Endothelial cell of umbilical vein (primary cell): ENCODE measurements at regions not wholly inside any gene's neighbourhood (a gene's known extent, or its start where the extent isn't known, plus 50 kb on each side); places are given as distances from the start of the nearest gene placed in this dataset.

Experiments
- BruUV-seq: library from RNA; stranded (reverse); fragments of 400-500 nt; replicated peaks from 2 replicates; lab custom pipeline; 2021; lab: Mats Ljungman, UMichigan
- CTCF ChIA-PET: fragments of 300-600, 350-600 bp; sonication (Branson Sonifier 250); formaldehyde crosslinking; loops from one replicate; lab custom pipeline; 2021; ENCODE audit warnings: antibody characterized with exemption, inconsistent platforms; lab: Charles Lee
- POLR2A ChIA-PET: fragments of 300-600, 350-600 bp; sonication (Branson Sonifier 250); formaldehyde crosslinking; loops from one replicate; lab custom pipeline; 2021; ENCODE audit warnings: antibody characterized with exemption, inconsistent platforms; lab: Charles Lee
- DNase-seq: peaks from one replicate; pipeline ENCODE4 v3.0.0-alpha.2; 2011; ENCODE audit warnings: low read depth, low spot score
- FAIRE-seq: peaks from 2 replicates; lab custom pipeline; 2011; peaks lifted over from hg19 to GRCh38; lab: Jason Lieb, UNC
- H2AFZ ChIP-seq: 2 replicates; pipeline ENCODE4 v1.6.0; 2012; ENCODE audit warnings: low read depth, low read length, control low read depth, inconsistent platforms
- H3K27ac ChIP-seq: 2 replicates; pipeline ENCODE4 v1.5.1; 2011; ENCODE audit warnings: low read depth, mild to moderate bottlenecking, control low read depth, low read length, moderate library complexity; ENCODE audit not compliant: insufficient read depth
- H3K27me3 ChIP-seq, 2 experiments: 2 replicates each; pipeline versions ENCODE4 v1.6.0 to v1.6.1; 2011; ENCODE audit warnings: low read length in 2 of 2, mixed read lengths in 1 of 2; ENCODE audit not compliant: control insufficient read depth in 2 of 2, insufficient read depth in 2 of 2
- H3K36me3 ChIP-seq, 2 experiments: 2 replicates in 1 of 2; 3 replicates in 1 of 2; pipeline ENCODE4 v1.5.1; 2011; ENCODE audit warnings: low read length in 2 of 2, mild to moderate bottlenecking in 1 of 2, moderate library complexity in 1 of 2; ENCODE audit not compliant: control insufficient read depth in 2 of 2, insufficient read depth in 2 of 2; ENCODE audit errors: extremely low read depth in 1 of 2
- H3K4me1 ChIP-seq: 3 replicates; pipeline ENCODE4 v1.5.1; 2011; ENCODE audit warnings: mild to moderate bottlenecking, low read length; ENCODE audit not compliant: control insufficient read depth, insufficient read depth; ENCODE audit errors: extremely low read depth
- H3K4me2 ChIP-seq: 2 replicates; pipeline ENCODE4 v1.6.1; 2011; ENCODE audit warnings: low read length, control low read depth, mixed read lengths; ENCODE audit not compliant: insufficient read depth
- H3K4me3 ChIP-seq, 3 experiments: fragments of 200-600 bp in 1 of 3; sonication (generic), shearing (Covaris generic) in 1 of 3; replicated peaks in 1 of 3; 2 replicates each; pipeline ENCODE4 v1.5.1; 2011 to 2016; ENCODE audit warnings: control low read depth in 3 of 3, low read length in 3 of 3, mild to moderate bottlenecking in 2 of 3, inconsistent platforms in 1 of 3, low read depth in 1 of 3, moderate library complexity in 1 of 3; ENCODE audit not compliant: insufficient read depth in 1 of 3
- H3K79me2 ChIP-seq: 2 replicates; pipeline ENCODE4 v1.6.0; 2012; ENCODE audit warnings: low read length, inconsistent platforms; ENCODE audit not compliant: control insufficient read depth, insufficient read depth
- H3K9ac ChIP-seq: replicated peaks from 2 replicates; pipeline ENCODE3; 2011; ENCODE audit warnings: low read length, control low read depth; ENCODE audit not compliant: insufficient read depth; ENCODE audit errors: extremely low read depth
- H3K9me1 ChIP-seq: replicated peaks from 3 replicates; pipeline ENCODE4 v1.6.0; 2011; ENCODE audit warnings: mild to moderate bottlenecking, low read length; ENCODE audit not compliant: control insufficient read depth, insufficient read depth; ENCODE audit errors: extremely low read depth
- H3K9me3 ChIP-seq: replicated peaks from 2 replicates; pipeline ENCODE4 v1.5.1; 2012; ENCODE audit warnings: low read length, inconsistent platforms; ENCODE audit not compliant: control insufficient read depth, insufficient read depth
- H4K20me1 ChIP-seq: replicated peaks from 2 replicates; pipeline ENCODE3; 2011; ENCODE audit warnings: mild to moderate bottlenecking, low read length; ENCODE audit not compliant: control insufficient read depth, insufficient read depth; ENCODE audit errors: extremely low read depth
- CTCF ChIP-seq, 2 donors: IDR thresholded peaks; 1 replicate in 1 of 2; 2 replicates in 1 of 2; pipeline ENCODE4 v1.5.1; 2011; ENCODE audit warnings: low read length in 2 of 2, mild to moderate bottlenecking in 2 of 2, moderate library complexity in 2 of 2, control low read depth in 1 of 2, inconsistent platforms in 1 of 2, low read depth in 1 of 2; ENCODE audit not compliant: insufficient read depth in 1 of 2; ENCODE audit errors: extremely low read depth in 1 of 2
- EZH2 ChIP-seq: IDR thresholded peaks from 2 replicates; pipeline ENCODE4 v1.6.1; 2012; ENCODE audit warnings: borderline replicate concordance, low read depth, mild to moderate bottlenecking, moderate library complexity, low read length, inconsistent platforms; ENCODE audit not compliant: severe bottlenecking
- FOS ChIP-seq: IDR thresholded peaks from 2 replicates; pipeline ENCODE4 v1.6.1; 2011; ENCODE audit warnings: mild to moderate bottlenecking, low read length, moderate library complexity, borderline replicate concordance; ENCODE audit not compliant: insufficient read depth
- GATA2 ChIP-seq: IDR thresholded peaks from 2 replicates; pipeline ENCODE4 v1.7.0; 2011; ENCODE audit warnings: low read depth, mild to moderate bottlenecking, moderate library complexity, mixed read lengths, low read length; ENCODE audit not compliant: insufficient read length, insufficient read depth
- JUN ChIP-seq: IDR thresholded peaks from 2 replicates; pipeline ENCODE4 v1.6.1; 2011; ENCODE audit warnings: borderline replicate concordance, low read depth; ENCODE audit not compliant: insufficient read length, insufficient read depth
- MAX ChIP-seq: IDR thresholded peaks from 2 replicates; pipeline ENCODE4 v1.6.1; 2011; ENCODE audit not compliant: insufficient read depth, insufficient read length
- MYC ChIP-seq: IDR thresholded peaks from one replicate; pipeline ENCODE4 v1.6.1; 2011; ENCODE audit warnings: mild to moderate bottlenecking, low read depth, low read length
- POLR2A ChIP-seq: IDR thresholded peaks from 2 replicates; pipeline ENCODE4 v1.6.1; 2012; ENCODE audit warnings: low read depth, mild to moderate bottlenecking, control low read depth, low read length
- POLR2AphosphoS5 ChIP-seq: IDR thresholded peaks from 2 replicates; pipeline ENCODE4 v1.6.1; 2012; ENCODE audit warnings: low read depth, mild to moderate bottlenecking, control low read depth, low read length, moderate library complexity; ENCODE audit not compliant: insufficient read depth
- dilution Hi-C: fragments of 300-500 bp; cut with MboI; formaldehyde crosslinking; loops from one replicate; pipeline ENCODE4 v1.15.0; 2019; ENCODE audit warnings: low sequenced_read_pairs; ENCODE audit not compliant: extremely low pct_ligation_motif_present
- intact Hi-C: fragments of 100-400 bp; cut with micrococcal nuclease; formaldehyde crosslinking; loops from one replicate; pipeline ENCODE4 v1.10.0; 2022

- no peaks in the 10 kb centered on the region for H3K4me1 ChIP-seq
- H3K9me3 ChIP-seq: peaks cover 3% of the 10 kb centered on the region
- H3K9ac ChIP-seq: no peak overlapping the region
- dilution Hi-C loops (no loop called here), intact Hi-C loops (no loop called here)
- H3K27ac ChIP-seq: no peak overlapping the region
- no peak for DNase-seq
- no peaks in the 10 kb centered on the region for H3K27me3 ChIP-seq
- H3K36me3 ChIP-seq: no peaks in the 10 kb centered on the region
- no peak for FAIRE-seq
- H3K79me2 ChIP-seq: no peaks in the 10 kb centered on the region
- H3K4me3 ChIP-seq: no peak overlapping the region
- no peak overlapping the region for H2AFZ ChIP-seq
- ChIA-PET CTCF (no interaction called here), POLR2A (no interaction called here)
- BruUV-seq: no TSS peak
- no peaks in the 10 kb centered on the region for H4K20me1 ChIP-seq
- no peaks in the 10 kb centered on the region for H3K9me1 ChIP-seq
- no peak overlapping the region for H3K4me2 ChIP-seq
- TF ChIP-seq CTCF (IDR thresholded peaks at IDR 0.05; ENCODE audit: extremely low read depth in 1 of 2, insufficient read depth in 1 of 2, low read depth in 1 of 2, low read length in 2 of 2) (no peak), POLR2AphosphoS5 (no peak), FOS (no peak), MYC (no peak), MAX (no peak), JUN (no peak), EZH2 (no peak), POLR2A (no peak), GATA2 (no peak)
Observed at GRCh38 chr2:219844401-219845091, 217.1 kb downstream of the SLC4A3 start.
